ENCODE measurements at regions not wholly inside any gene's neighbourhood (a gene's known extent, or its start where the extent isn't known, plus 50 kb on each side); places are given as distances from the start of the nearest gene placed in this dataset.

- TF ChIP-seq, protein P1, sequence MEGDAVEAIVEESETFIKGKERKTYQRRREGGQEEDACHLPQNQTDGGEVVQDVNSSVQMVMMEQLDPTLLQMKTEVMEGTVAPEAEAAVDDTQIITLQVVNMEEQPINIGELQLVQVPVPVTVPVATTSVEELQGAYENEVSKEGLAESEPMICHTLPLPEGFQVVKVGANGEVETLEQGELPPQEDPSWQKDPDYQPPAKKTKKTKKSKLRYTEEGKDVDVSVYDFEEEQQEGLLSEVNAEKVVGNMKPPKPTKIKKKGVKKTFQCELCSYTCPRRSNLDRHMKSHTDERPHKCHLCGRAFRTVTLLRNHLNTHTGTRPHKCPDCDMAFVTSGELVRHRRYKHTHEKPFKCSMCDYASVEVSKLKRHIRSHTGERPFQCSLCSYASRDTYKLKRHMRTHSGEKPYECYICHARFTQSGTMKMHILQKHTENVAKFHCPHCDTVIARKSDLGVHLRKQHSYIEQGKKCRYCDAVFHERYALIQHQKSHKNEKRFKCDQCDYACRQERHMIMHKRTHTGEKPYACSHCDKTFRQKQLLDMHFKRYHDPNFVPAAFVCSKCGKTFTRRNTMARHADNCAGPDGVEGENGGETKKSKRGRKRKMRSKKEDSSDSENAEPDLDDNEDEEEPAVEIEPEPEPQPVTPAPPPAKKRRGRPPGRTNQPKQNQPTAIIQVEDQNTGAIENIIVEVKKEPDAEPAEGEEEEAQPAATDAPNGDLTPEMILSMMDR (conservative IDR thresholded peaks at IDR 0.05; ENCODE audit: low read depth, low read length): no peak
Measured at GRCh38 chr13:76522083-76522755, 364.0 kb downstream of the KCTD12 start.

GRCh38 chr13:76519685-76520084 is 366.5 kb downstream of the KCTD12 start:
- H3K4me3 ChIP-seq (ENCODE audit: low read length): no peak overlapping the region
- DNase-seq (ENCODE audit: low read depth): no peak
- TF ChIP-seq, protein P1 (conservative IDR thresholded peaks at IDR 0.05; ENCODE audit: low read depth, low read length): no peak

More at GRCh38 chr13:76522083-76522755, 364.0 kb downstream of the KCTD12 start:
- H3K4me3 ChIP-seq (ENCODE audit: low read length): no peak overlapping the region
- DNase-seq (ENCODE audit: low read depth): no peak

GRCh38 chr13:76516586-76516985 is 369.6 kb downstream of the KCTD12 start:
- DNase-seq (ENCODE audit: low read depth): no peak
- no peak overlapping the region for H3K4me3 ChIP-seq (ENCODE audit: low read length)
- TF ChIP-seq, protein P1 (conservative IDR thresholded peaks at IDR 0.05; ENCODE audit: low read depth, low read length): no peak

- DNase-seq (ENCODE audit: low read depth): peak; percentile 14
- no peak overlapping the region for H3K4me3 ChIP-seq (ENCODE audit: low read length)
- TF ChIP-seq, protein P1 (conservative IDR thresholded peaks at IDR 0.05; ENCODE audit: low read depth, low read length): no peak
Measured at GRCh38 chr13:76516013-76516412, 370.2 kb downstream of the KCTD12 start.

DNA sequence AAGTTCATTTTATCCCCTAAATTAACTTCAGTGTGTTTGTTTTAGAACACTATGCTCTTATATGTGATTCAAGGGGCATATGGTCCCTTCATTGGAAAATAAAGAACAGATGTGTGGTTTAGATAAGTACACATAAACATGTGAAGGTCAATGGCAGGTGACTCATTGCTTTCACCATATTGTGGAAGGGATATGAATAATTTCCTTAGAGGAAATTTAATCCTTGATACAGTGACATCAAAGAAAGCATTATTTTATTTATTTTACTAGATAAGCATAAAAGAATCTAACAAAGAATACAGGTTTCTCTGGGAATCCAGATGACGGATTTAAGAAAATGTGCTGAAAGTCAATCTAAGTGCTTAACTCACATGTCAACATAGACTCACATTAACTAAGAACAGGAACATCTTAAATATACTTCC is 373.5 kb downstream of the KCTD12 start:
- TF ChIP-seq, protein P1 (conservative IDR thresholded peaks at IDR 0.05; ENCODE audit: low read depth, low read length): no peak
- no peak overlapping the region for H3K4me3 ChIP-seq (ENCODE audit: low read length)
- DNase-seq (ENCODE audit: low read depth): peak; percentile 48

GRCh38 chr13:76505437-76505836 is 380.8 kb downstream of the KCTD12 start:
- H3K4me3 ChIP-seq (ENCODE audit: low read length): no peak overlapping the region
- no peak for DNase-seq (ENCODE audit: low read depth)
- TF ChIP-seq, protein P1 (conservative IDR thresholded peaks at IDR 0.05; ENCODE audit: low read depth, low read length): no peak

GRCh38 chr13:76503766-76504165 is 382.4 kb downstream of the KCTD12 start:
- DNase-seq (ENCODE audit: low read depth): no peak
- no peak overlapping the region for H3K4me3 ChIP-seq (ENCODE audit: low read length)
- TF ChIP-seq, protein P1 (conservative IDR thresholded peaks at IDR 0.05; ENCODE audit: low read depth, low read length): no peak
